CD4-positive, alpha-beta memory T cell (primary cell): ENCODE measurements at regions not wholly inside any gene's neighbourhood (a gene's known extent, or its start where the extent isn't known, plus 50 kb on each side); places are given as distances from the start of the nearest gene placed in this dataset.

ENCODE experiments used
- CTCF ChIA-PET: fragments of 350-600 bp; sonication (Branson Sonifier 250); formaldehyde crosslinking; loops from one replicate; lab custom pipeline; 2021; ENCODE audit warnings: inconsistent platforms; ENCODE audit not compliant: partially characterized antibody; lab: Charles Lee
- POLR2A ChIA-PET: fragments of 350-600 bp; sonication (Branson Sonifier 250); formaldehyde crosslinking; loops from one replicate; lab custom pipeline; 2021; ENCODE audit not compliant: partially characterized antibody; lab: Charles Lee
- DNase-seq, 5 donors: peaks; one replicate each; pipeline versions ENCODE4 v3.0.0 to v3.0.0-alpha.2; 2020 to 2022; ENCODE audit warnings: mixed read lengths in 1 of 5
- H3K27ac ChIP-seq: one replicate; pipeline ENCODE4 v1.7.0; 2013; ENCODE audit warnings: low read depth, low read length
- H3K27me3 ChIP-seq: 2 replicates; pipeline ENCODE4 v1.7.0; 2013; ENCODE audit warnings: mild to moderate bottlenecking, low read length, moderate library complexity; ENCODE audit not compliant: insufficient read depth
- H3K36me3 ChIP-seq: 2 replicates; pipeline ENCODE4 v1.7.0; 2013; ENCODE audit warnings: mild to moderate bottlenecking, low read length, moderate library complexity; ENCODE audit not compliant: insufficient read depth
- H3K4me1 ChIP-seq: 2 replicates; pipeline ENCODE4 v1.7.0; 2013; ENCODE audit warnings: mild to moderate bottlenecking, low read length, moderate library complexity; ENCODE audit not compliant: insufficient read depth
- H3K4me3 ChIP-seq, 2 donors: one replicate each; pipeline ENCODE4 v1.7.0; 2013; ENCODE audit warnings: low read length in 2 of 2, mild to moderate bottlenecking in 1 of 2
- H3K9me3 ChIP-seq, 2 donors: one replicate each; pipeline ENCODE4 v1.7.0; 2013; ENCODE audit warnings: low read length in 2 of 2, control low read depth in 1 of 2; ENCODE audit not compliant: control insufficient read depth in 1 of 2
- H3K27ac Mint-ChIP-seq, 7 donors: one replicate each; pipeline ENCODE4 v1.8.0; 2020 to 2021; ENCODE audit warnings: mixed read lengths in 7 of 7, mild to moderate bottlenecking in 6 of 7, inconsistent platforms in 3 of 7, moderate library complexity in 3 of 7
- H3K27me3 Mint-ChIP-seq, 2 donors: one replicate each; pipeline ENCODE4 v1.8.0; 2020 to 2021; ENCODE audit warnings: mixed read lengths in 2 of 2
- H3K36me3 Mint-ChIP-seq, 2 donors: one replicate each; pipeline ENCODE4 v1.8.0; 2020 to 2021; ENCODE audit warnings: mixed read lengths in 2 of 2, inconsistent platforms in 1 of 2, mild to moderate bottlenecking in 1 of 2
- H3K4me1 Mint-ChIP-seq, 4 donors: one replicate each; pipeline ENCODE4 v1.8.0; 2020 to 2021; ENCODE audit warnings: mixed read lengths in 4 of 4, mild to moderate bottlenecking in 1 of 4
- H3K4me3 Mint-ChIP-seq, 8 donors: one replicate each; pipeline ENCODE4 v1.8.0; 2020 to 2021; ENCODE audit warnings: mixed read lengths in 8 of 8, mild to moderate bottlenecking in 7 of 8, moderate library complexity in 6 of 8, inconsistent platforms in 3 of 8
- H3K9me3 Mint-ChIP-seq, 8 donors: one replicate each; pipeline ENCODE4 v1.8.0; 2020 to 2021; ENCODE audit warnings: mixed read lengths in 8 of 8, mild to moderate bottlenecking in 5 of 8, inconsistent platforms in 3 of 8, moderate library complexity in 1 of 8
- intact Hi-C: fragments of 100-400 bp; cut with micrococcal nuclease; formaldehyde crosslinking; loops from one replicate; pipeline ENCODE4 v1.15.1; 2023

DNA sequence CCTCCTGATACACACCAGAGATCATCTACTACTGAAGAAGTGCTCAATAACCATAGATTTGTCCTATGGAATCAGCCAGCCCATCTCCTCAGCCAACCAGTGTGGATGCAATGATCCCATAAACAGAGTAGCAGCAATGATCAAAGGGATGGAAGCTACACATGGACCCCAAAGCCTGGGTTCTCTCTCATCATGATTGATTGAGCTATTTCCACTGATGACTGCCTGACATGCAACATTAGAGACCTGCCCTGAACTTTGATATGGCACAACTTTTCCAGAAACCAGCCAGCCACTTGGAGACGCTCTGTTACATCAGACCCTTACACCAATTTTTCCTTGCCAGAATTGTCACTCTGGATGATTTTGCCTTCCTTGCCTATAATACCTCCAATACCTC, 471.6 kb downstream of the BUD13 start:
- CTCF ChIA-PET, result no interaction called here
- H3K36me3 Mint-ChIP-seq, result no peaks in the 10 kb centered on the region
- H3K4me3 ChIP-seq, result no peak overlapping the region
- H3K27me3 Mint-ChIP-seq, result peaks cover under 1 to 7% of the 10 kb centered on the region in 2 donors
- POLR2A ChIA-PET, result no interaction called here
- H3K4me1 ChIP-seq, result no peaks in the 10 kb centered on the region
- H3K36me3 ChIP-seq, result no peaks in the 10 kb centered on the region
- intact Hi-C loops, result no loop called here
- H3K27ac Mint-ChIP-seq, result no peak overlapping the region
- DNase-seq, result no peak
- no peaks in the 10 kb centered on the region for H3K27me3 ChIP-seq
- no peak overlapping the region for H3K27ac ChIP-seq
- H3K9me3 Mint-ChIP-seq, result peaks cover 0 to 2% (median 0%) of the 10 kb centered on the region in 8 donors
- H3K4me1 Mint-ChIP-seq, result no peaks in the 10 kb centered on the region
- no peak overlapping the region for H3K4me3 Mint-ChIP-seq
- H3K9me3 ChIP-seq, result no peaks in the 10 kb centered on the region

DNA sequence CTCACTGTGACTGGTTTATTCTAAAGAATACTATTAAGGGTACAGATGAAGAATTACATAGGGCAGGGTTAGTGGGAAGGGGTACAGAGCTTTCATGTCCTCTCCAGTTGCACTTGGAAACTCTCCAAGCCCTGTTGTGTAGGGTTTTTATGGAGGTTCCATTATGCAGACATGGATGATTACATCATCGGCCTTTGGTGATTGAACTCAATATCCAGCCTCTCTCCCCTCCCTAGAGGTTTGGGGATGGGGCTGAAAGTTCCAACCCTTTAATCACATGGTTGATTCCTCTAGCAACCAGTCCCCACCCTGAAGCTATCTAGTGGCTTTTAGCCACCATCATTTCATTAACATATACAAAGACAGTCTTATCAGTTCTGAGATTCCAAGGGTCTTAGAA, 472.6 kb downstream of the BUD13 start:
- H3K4me3 Mint-ChIP-seq, result no peak overlapping the region
- no peaks in the 10 kb centered on the region for H3K4me1 ChIP-seq
- intact Hi-C loops, result no loop called here
- ChIA-PET POLR2A (no interaction called here), CTCF (no interaction called here)
- no peaks in the 10 kb centered on the region for H3K4me1 Mint-ChIP-seq
- no peak for DNase-seq
- H3K9me3 ChIP-seq, result no peaks in the 10 kb centered on the region
- H3K4me3 ChIP-seq, result no peak overlapping the region
- H3K27ac ChIP-seq, result no peak overlapping the region
- H3K27me3 ChIP-seq, result no peaks in the 10 kb centered on the region
- H3K36me3 ChIP-seq, result no peaks in the 10 kb centered on the region
- no peaks in the 10 kb centered on the region for H3K36me3 Mint-ChIP-seq
- peaks cover 0 to 7% of the 10 kb centered on the region in 2 donors for H3K27me3 Mint-ChIP-seq
- H3K27ac Mint-ChIP-seq, result no peak overlapping the region
- H3K9me3 Mint-ChIP-seq, result peaks cover 0 to 2% (median 0%) of the 10 kb centered on the region in 8 donors

DNA sequence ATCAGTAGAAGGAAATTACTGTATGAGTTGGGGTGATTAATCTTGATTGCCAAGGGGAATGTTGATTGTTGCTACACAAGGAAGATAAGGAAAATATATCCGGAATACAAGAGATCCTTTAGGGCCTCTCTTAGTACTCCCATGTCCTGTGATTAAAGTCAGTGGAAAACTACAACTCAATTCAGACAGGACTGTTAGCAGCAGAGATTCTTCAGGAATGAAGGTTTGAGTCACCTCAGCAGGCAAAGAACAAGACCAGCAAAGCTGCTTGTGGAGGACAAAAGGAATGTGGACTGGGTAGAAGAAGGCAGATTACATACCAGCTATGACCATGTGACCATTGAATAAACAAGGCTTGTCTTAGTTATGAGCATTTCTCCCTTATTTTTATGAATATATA, 478.2 kb downstream of the BUD13 start:
- H3K36me3 Mint-ChIP-seq, result no peaks in the 10 kb centered on the region
- POLR2A ChIA-PET, result no interaction called here
- intact Hi-C loops, result no loop called here

DNA sequence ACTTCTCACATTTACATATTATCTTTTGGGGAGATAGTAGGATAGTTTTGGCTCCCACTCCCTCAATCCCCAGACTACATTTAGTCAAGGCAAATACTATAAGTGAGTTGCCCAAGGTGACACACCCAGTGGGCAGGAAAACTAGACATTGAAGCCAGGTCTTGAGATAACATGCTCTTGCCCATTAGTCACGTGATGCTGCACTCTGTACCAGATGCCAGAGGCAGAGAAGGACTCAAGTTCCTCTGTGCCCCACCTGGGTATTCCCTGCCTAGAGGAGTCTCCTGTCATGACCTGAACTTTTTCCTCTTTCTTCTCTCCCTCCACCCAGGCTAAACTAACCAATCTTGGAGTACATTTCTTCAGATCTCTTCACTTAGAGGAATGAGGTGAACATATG, 484.9 kb downstream of the BUD13 start:
- no peak overlapping the region for H3K27ac Mint-ChIP-seq
- H3K9me3 ChIP-seq, result no peaks in the 10 kb centered on the region
- H3K4me3 ChIP-seq, result no peak overlapping the region
- no peak overlapping the region for H3K4me3 Mint-ChIP-seq
- H3K4me1 ChIP-seq, result no peaks in the 10 kb centered on the region
- H3K9me3 Mint-ChIP-seq, result peaks cover 0 to 10% (median 2%) of the 10 kb centered on the region in 8 donors
- intact Hi-C loops, result no loop called here
- no peak for DNase-seq
- peaks cover 3% of the 10 kb centered on the region for H3K27me3 ChIP-seq
- CTCF ChIA-PET, result no interaction called here
- H3K27me3 Mint-ChIP-seq, result peaks cover 0 to 9% of the 10 kb centered on the region in 2 donors
- H3K27ac ChIP-seq, result no peak overlapping the region
- no peaks in the 10 kb centered on the region for H3K36me3 Mint-ChIP-seq
- POLR2A ChIA-PET, result no interaction called here
- no peaks in the 10 kb centered on the region for H3K36me3 ChIP-seq
- no peaks in the 10 kb centered on the region for H3K4me1 Mint-ChIP-seq

More for the DNA sequence above, 478.2 kb downstream of the BUD13 start:
- Histone ChIP-seq H3K27me3 (peaks cover 3% of the 10 kb centered on the region), H3K27ac (no peak overlapping the region), H3K4me3 (no peak overlapping the region), H3K9me3 (no peaks in the 10 kb centered on the region), H3K4me1 (no peaks in the 10 kb centered on the region), H3K36me3 (no peaks in the 10 kb centered on the region)
- H3K27me3 Mint-ChIP-seq, result peaks cover 0 to 4% of the 10 kb centered on the region in 2 donors
- H3K9me3 Mint-ChIP-seq, result peaks cover 0 to 6% (median under 1%) of the 10 kb centered on the region in 8 donors
- CTCF ChIA-PET, result no interaction called here
- no peak for DNase-seq
- H3K4me1 Mint-ChIP-seq, result no peaks in the 10 kb centered on the region
- no peak overlapping the region for H3K27ac Mint-ChIP-seq
- H3K4me3 Mint-ChIP-seq, result no peak overlapping the region

DNA sequence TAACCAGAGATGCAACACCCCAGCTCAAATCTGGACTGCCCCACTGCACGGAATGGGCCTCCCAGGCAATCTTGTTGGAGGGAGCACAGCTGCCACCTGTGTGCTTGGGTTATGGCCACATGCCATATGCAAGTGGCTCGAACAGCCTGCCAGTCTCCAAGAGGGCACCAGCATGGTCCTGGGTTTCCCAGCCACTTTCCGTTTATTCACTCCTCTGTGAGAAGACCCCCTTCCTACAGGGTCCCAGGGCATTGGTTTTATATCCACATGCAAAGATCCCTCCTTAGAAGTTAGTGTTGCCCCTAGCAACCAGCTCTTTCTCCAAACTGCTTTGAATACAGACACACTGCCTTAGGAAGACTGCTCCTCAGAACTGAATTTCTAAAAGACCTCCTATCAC, 487.8 kb downstream of the BUD13 start:
- ChIA-PET POLR2A (no interaction called here), CTCF (no interaction called here)
- Histone ChIP-seq H3K4me1 (no peaks in the 10 kb centered on the region), H3K27me3 (no peaks in the 10 kb centered on the region), H3K9me3 (no peaks in the 10 kb centered on the region), H3K27ac (no peak overlapping the region), H3K4me3 (no peak overlapping the region), H3K36me3 (no peaks in the 10 kb centered on the region)
- peaks cover 1 to 5% of the 10 kb centered on the region in 2 donors for H3K27me3 Mint-ChIP-seq
- H3K36me3 Mint-ChIP-seq, result no peaks in the 10 kb centered on the region
- peaks cover 0 to 7% (median 1%) of the 10 kb centered on the region in 8 donors for H3K9me3 Mint-ChIP-seq
- H3K4me1 Mint-ChIP-seq, result no peaks in the 10 kb centered on the region
- no peak for DNase-seq
- H3K27ac Mint-ChIP-seq, result no peak overlapping the region
- no peak overlapping the region for H3K4me3 Mint-ChIP-seq
- intact Hi-C loops, result no loop called here

DNA sequence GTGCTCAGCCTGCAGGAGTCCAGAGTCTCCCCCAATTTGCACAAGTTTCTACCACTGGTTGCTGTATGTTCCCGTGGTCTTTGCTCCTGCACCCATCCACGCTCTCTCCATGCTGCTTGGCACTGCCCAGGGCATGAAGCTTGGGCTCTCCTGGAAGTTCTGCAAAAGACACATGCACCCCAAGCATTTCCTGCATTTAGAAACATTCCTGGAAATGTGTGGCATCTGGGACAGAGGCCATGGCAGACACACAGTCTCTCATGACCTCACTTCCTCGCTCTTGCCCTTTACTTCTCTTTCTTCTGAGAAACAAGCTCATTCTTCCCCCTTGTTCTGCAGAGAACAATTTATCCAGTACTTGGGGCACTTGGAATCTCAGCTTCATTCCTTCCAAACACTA, 489.5 kb downstream of the BUD13 start:
- Mint-ChIP-seq H3K4me1 (no peaks in the 10 kb centered on the region), H3K4me3 (no peak overlapping the region), H3K27ac (no peak overlapping the region), H3K9me3 (peaks cover 0 to 3% (median 0%) of the 10 kb centered on the region in 8 donors), H3K27me3 (peaks cover 1 to 5% of the 10 kb centered on the region in 2 donors), H3K36me3 (no peaks in the 10 kb centered on the region)
- intact Hi-C loops, result no loop called here
- ChIA-PET CTCF (no interaction called here), POLR2A (no interaction called here)
- Histone ChIP-seq H3K27me3 (no peaks in the 10 kb centered on the region), H3K9me3 (no peaks in the 10 kb centered on the region), H3K36me3 (no peaks in the 10 kb centered on the region), H3K4me3 (no peak overlapping the region), H3K4me1 (no peaks in the 10 kb centered on the region), H3K27ac (no peak overlapping the region)
- DNase-seq, result no peak

DNA sequence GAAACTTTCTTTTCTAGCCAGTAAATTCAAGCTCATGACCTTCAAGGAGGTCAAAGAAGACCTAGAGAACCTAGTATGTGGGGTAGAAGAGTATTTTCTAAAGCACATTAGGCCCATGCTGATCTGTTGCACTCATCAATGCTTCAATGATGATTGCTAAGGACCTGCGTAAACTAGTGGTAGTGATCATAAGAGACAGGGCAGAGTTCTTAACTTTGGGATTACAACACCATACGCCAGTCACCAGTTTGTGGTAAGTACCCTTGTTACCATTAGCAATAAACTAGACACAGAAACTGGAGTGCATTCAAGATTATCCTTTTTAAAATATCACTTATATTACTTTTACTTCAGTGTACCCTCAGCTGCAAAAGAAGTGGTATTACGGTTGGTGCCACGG, 490.3 kb downstream of the BUD13 start:
- H3K27ac Mint-ChIP-seq, result no peak overlapping the region
- CTCF ChIA-PET, result interaction anchor here (0.7 kb wide), 1 partner anchor 1470 kb away, joined by 3 read pairs; no protein-coding TSS in a partner anchor

More for the DNA sequence above, 490.3 kb downstream of the BUD13 start:
- POLR2A ChIA-PET, result no interaction called here
- Mint-ChIP-seq H3K4me1 (no peaks in the 10 kb centered on the region), H3K27me3 (peaks cover 1 to 7% of the 10 kb centered on the region in 2 donors), H3K36me3 (no peaks in the 10 kb centered on the region), H3K9me3 (peaks cover 0 to 4% (median 0%) of the 10 kb centered on the region in 8 donors), H3K4me3 (no peak overlapping the region)
- DNase-seq, result no peak
- no peaks in the 10 kb centered on the region for H3K4me1 ChIP-seq
- H3K4me3 ChIP-seq, result no peak overlapping the region
- H3K36me3 ChIP-seq, result no peaks in the 10 kb centered on the region
- no peaks in the 10 kb centered on the region for H3K9me3 ChIP-seq
- H3K27ac ChIP-seq, result no peak overlapping the region
- H3K27me3 ChIP-seq, result no peaks in the 10 kb centered on the region
- intact Hi-C loops, result no loop called here
